CD4-positive, alpha-beta memory T cell (primary cell): ENCODE measurements at regions not wholly inside any gene's neighbourhood (a gene's known extent, or its start where the extent isn't known, plus 50 kb on each side); places are given as distances from the start of the nearest gene placed in this dataset.

Experiments used
- CTCF ChIA-PET: fragments of 350-600 bp; sonication (Branson Sonifier 250); formaldehyde crosslinking; loops from one replicate; lab custom pipeline; 2021; ENCODE audit warnings: inconsistent platforms; ENCODE audit not compliant: partially characterized antibody; lab: Charles Lee
- POLR2A ChIA-PET: fragments of 350-600 bp; sonication (Branson Sonifier 250); formaldehyde crosslinking; loops from one replicate; lab custom pipeline; 2021; ENCODE audit not compliant: partially characterized antibody; lab: Charles Lee
- DNase-seq, 5 donors: peaks; one replicate each; pipeline versions ENCODE4 v3.0.0 to v3.0.0-alpha.2; 2020 to 2022; ENCODE audit warnings: mixed read lengths in 1 of 5
- H3K27ac ChIP-seq: one replicate; pipeline ENCODE4 v1.7.0; 2013; ENCODE audit warnings: low read depth, low read length
- H3K27me3 ChIP-seq: 2 replicates; pipeline ENCODE4 v1.7.0; 2013; ENCODE audit warnings: mild to moderate bottlenecking, low read length, moderate library complexity; ENCODE audit not compliant: insufficient read depth
- H3K36me3 ChIP-seq: 2 replicates; pipeline ENCODE4 v1.7.0; 2013; ENCODE audit warnings: mild to moderate bottlenecking, low read length, moderate library complexity; ENCODE audit not compliant: insufficient read depth
- H3K4me1 ChIP-seq: 2 replicates; pipeline ENCODE4 v1.7.0; 2013; ENCODE audit warnings: mild to moderate bottlenecking, low read length, moderate library complexity; ENCODE audit not compliant: insufficient read depth
- H3K4me3 ChIP-seq, 2 donors: one replicate each; pipeline ENCODE4 v1.7.0; 2013; ENCODE audit warnings: low read length in 2 of 2, mild to moderate bottlenecking in 1 of 2
- H3K9me3 ChIP-seq, 2 donors: one replicate each; pipeline ENCODE4 v1.7.0; 2013; ENCODE audit warnings: low read length in 2 of 2, control low read depth in 1 of 2; ENCODE audit not compliant: control insufficient read depth in 1 of 2
- H3K27ac Mint-ChIP-seq, 7 donors: one replicate each; pipeline ENCODE4 v1.8.0; 2020 to 2021; ENCODE audit warnings: mixed read lengths in 7 of 7, mild to moderate bottlenecking in 6 of 7, inconsistent platforms in 3 of 7, moderate library complexity in 3 of 7
- H3K27me3 Mint-ChIP-seq, 2 donors: one replicate each; pipeline ENCODE4 v1.8.0; 2020 to 2021; ENCODE audit warnings: mixed read lengths in 2 of 2
- H3K36me3 Mint-ChIP-seq, 2 donors: one replicate each; pipeline ENCODE4 v1.8.0; 2020 to 2021; ENCODE audit warnings: mixed read lengths in 2 of 2, inconsistent platforms in 1 of 2, mild to moderate bottlenecking in 1 of 2
- H3K4me1 Mint-ChIP-seq, 4 donors: one replicate each; pipeline ENCODE4 v1.8.0; 2020 to 2021; ENCODE audit warnings: mixed read lengths in 4 of 4, mild to moderate bottlenecking in 1 of 4
- H3K4me3 Mint-ChIP-seq, 8 donors: one replicate each; pipeline ENCODE4 v1.8.0; 2020 to 2021; ENCODE audit warnings: mixed read lengths in 8 of 8, mild to moderate bottlenecking in 7 of 8, moderate library complexity in 6 of 8, inconsistent platforms in 3 of 8
- H3K9me3 Mint-ChIP-seq, 8 donors: one replicate each; pipeline ENCODE4 v1.8.0; 2020 to 2021; ENCODE audit warnings: mixed read lengths in 8 of 8, mild to moderate bottlenecking in 5 of 8, inconsistent platforms in 3 of 8, moderate library complexity in 1 of 8
- intact Hi-C: fragments of 100-400 bp; cut with micrococcal nuclease; formaldehyde crosslinking; loops from one replicate; pipeline ENCODE4 v1.15.1; 2023

- peaks cover 9 to 10% (median 10%) of the 10 kb centered on the region in 4 donors for H3K4me1 Mint-ChIP-seq
- peak in 2 of 5 donors; percentile 5 to 6 for DNase-seq
- H3K27ac Mint-ChIP-seq = peak overlapping the region in 6 of 7 donors; percentile 11 to 83 (median 40)
- ChIA-PET POLR2A (interaction anchor here (1.3 kb wide), 1 partner anchor 15 kb away, joined by 3 read pairs; no protein-coding TSS in a partner anchor), CTCF (interaction anchor here (0.8 kb wide), 1 partner anchor 42 kb away, joined by 3 read pairs; no protein-coding TSS in a partner anchor)
- H3K9me3 ChIP-seq = no peaks in the 10 kb centered on the region
- peak overlapping the region in 1 of 2 donors; percentile 15 for H3K4me3 ChIP-seq
- peaks cover 0 to 2% (median under 1%) of the 10 kb centered on the region in 8 donors for H3K9me3 Mint-ChIP-seq
- no peak overlapping the region for H3K27ac ChIP-seq
- intact Hi-C loops = no loop called here
- peaks cover 8% of the 10 kb centered on the region for H3K4me1 ChIP-seq
- no peaks in the 10 kb centered on the region for H3K36me3 ChIP-seq
- H3K27me3 ChIP-seq = no peaks in the 10 kb centered on the region
- H3K27me3 Mint-ChIP-seq = peaks cover 0 to 1% of the 10 kb centered on the region in 2 donors
- H3K4me3 Mint-ChIP-seq = peak overlapping the region; percentile 18 to 79 (median 72)
- no peaks in the 10 kb centered on the region for H3K36me3 Mint-ChIP-seq
These were observed 198.8 kb upstream of the PREP start for GRCh38 chr6:105601541-105602236.

- POLR2A ChIA-PET = interaction anchor here (1.3 kb wide), 1 partner anchor 13 kb away, joined by 3 read pairs; no protein-coding TSS in a partner anchor
- Histone ChIP-seq H3K36me3 (no peaks in the 10 kb centered on the region), H3K4me1 (peaks cover 8% of the 10 kb centered on the region), H3K4me3 (no peak overlapping the region), H3K27me3 (no peaks in the 10 kb centered on the region), H3K9me3 (no peaks in the 10 kb centered on the region), H3K27ac (no peak overlapping the region)
- H3K9me3 Mint-ChIP-seq = peaks cover 0 to 2% (median 0%) of the 10 kb centered on the region in 8 donors
- intact Hi-C loops = no loop called here
- CTCF ChIA-PET = no interaction called here
- H3K4me1 Mint-ChIP-seq = peaks cover 9 to 10% (median 10%) of the 10 kb centered on the region in 4 donors
- H3K36me3 Mint-ChIP-seq = no peaks in the 10 kb centered on the region
- H3K27me3 Mint-ChIP-seq = peaks cover 0 to 1% of the 10 kb centered on the region in 2 donors
- DNase-seq = no peak
- no peak overlapping the region for H3K4me3 Mint-ChIP-seq
- H3K27ac Mint-ChIP-seq = peak overlapping the region in 1 of 7 donors; percentile 28
These were observed 197.7 kb upstream of the PREP start for GRCh38 chr6:105600336-105601260.

GRCh38 chr6:105598264-105598663 is 195.4 kb upstream of the PREP start:
- no peak for DNase-seq
- Mint-ChIP-seq H3K36me3 (no peaks in the 10 kb centered on the region), H3K27me3 (peaks cover 0 to 1% of the 10 kb centered on the region in 2 donors), H3K9me3 (peaks cover 0 to 2% (median 0%) of the 10 kb centered on the region in 8 donors), H3K4me1 (peaks cover 9 to 13% (median 11%) of the 10 kb centered on the region in 4 donors), H3K4me3 (no peak overlapping the region), H3K27ac (no peak overlapping the region)
- Histone ChIP-seq H3K9me3 (no peaks in the 10 kb centered on the region), H3K27ac (no peak overlapping the region), H3K4me3 (no peak overlapping the region), H3K27me3 (no peaks in the 10 kb centered on the region), H3K4me1 (peaks cover 8% of the 10 kb centered on the region), H3K36me3 (no peaks in the 10 kb centered on the region)
- ChIA-PET POLR2A (no interaction called here), CTCF (interaction anchor here (0.6 kb wide), 1 partner anchor 1736 kb away, joined by 4 read pairs; no protein-coding TSS in a partner anchor)
- intact Hi-C loops = no loop called here

- Mint-ChIP-seq H3K36me3 (no peaks in the 10 kb centered on the region), H3K27me3 (peaks cover 0 to 1% of the 10 kb centered on the region in 2 donors), H3K27ac (no peak overlapping the region), H3K4me3 (no peak overlapping the region), H3K4me1 (peaks cover 9 to 20% (median 10%) of the 10 kb centered on the region in 4 donors), H3K9me3 (peaks cover 0 to 2% (median 0%) of the 10 kb centered on the region in 8 donors)
- Histone ChIP-seq H3K4me3 (no peak overlapping the region), H3K36me3 (no peaks in the 10 kb centered on the region), H3K27me3 (no peaks in the 10 kb centered on the region), H3K9me3 (no peaks in the 10 kb centered on the region), H3K27ac (no peak overlapping the region), H3K4me1 (peaks cover 8% of the 10 kb centered on the region)
- no peak for DNase-seq
- intact Hi-C loops = no loop called here
- ChIA-PET POLR2A (no interaction called here), CTCF (no interaction called here)
These were observed 193.4 kb upstream of the PREP start for GRCh38 chr6:105596284-105596755.

GRCh38 chr6:105595829-105596228 is 192.9 kb upstream of the PREP start:
- no peaks in the 10 kb centered on the region for H3K36me3 ChIP-seq
- H3K27ac ChIP-seq = no peak overlapping the region
- Mint-ChIP-seq H3K4me1 (peaks cover 11 to 21% (median 14%) of the 10 kb centered on the region in 4 donors), H3K36me3 (no peaks in the 10 kb centered on the region), H3K9me3 (peaks cover 0 to 2% (median 0%) of the 10 kb centered on the region in 8 donors), H3K27me3 (peaks cover 0 to 1% of the 10 kb centered on the region in 2 donors), H3K4me3 (no peak overlapping the region), H3K27ac (no peak overlapping the region)
- intact Hi-C loops = no loop called here
- POLR2A ChIA-PET = no interaction called here
- H3K27me3 ChIP-seq = no peaks in the 10 kb centered on the region
- DNase-seq = no peak
- H3K4me3 ChIP-seq = no peak overlapping the region
- CTCF ChIA-PET = no interaction called here
- H3K9me3 ChIP-seq = no peaks in the 10 kb centered on the region
- H3K4me1 ChIP-seq = peaks cover 12% of the 10 kb centered on the region

- Histone ChIP-seq H3K9me3 (no peaks in the 10 kb centered on the region), H3K27ac (no peak overlapping the region), H3K27me3 (no peaks in the 10 kb centered on the region), H3K4me3 (no peak overlapping the region), H3K4me1 (peaks cover 14% of the 10 kb centered on the region), H3K36me3 (no peaks in the 10 kb centered on the region)
- no peak for DNase-seq
- intact Hi-C loops = loop anchor here (5.0 kb wide), 1 partner anchor 52 kb away; no protein-coding TSS in a partner anchor
- peaks cover 0 to 2% (median 0%) of the 10 kb centered on the region in 8 donors for H3K9me3 Mint-ChIP-seq
- H3K27me3 Mint-ChIP-seq = no peaks in the 10 kb centered on the region
- ChIA-PET CTCF (no interaction called here), POLR2A (no interaction called here)
- no peak overlapping the region for H3K27ac Mint-ChIP-seq
- H3K4me1 Mint-ChIP-seq = peaks cover 12 to 23% (median 17%) of the 10 kb centered on the region in 4 donors
- no peak overlapping the region for H3K4me3 Mint-ChIP-seq
- no peaks in the 10 kb centered on the region for H3K36me3 Mint-ChIP-seq
These were observed 191.9 kb upstream of the PREP start for GRCh38 chr6:105594821-105595220.
